DOHH2 (cell line): ENCODE measurements at regions not wholly inside any gene's neighbourhood (a gene's known extent, or its start where the extent isn't known, plus 50 kb on each side); places are given as distances from the start of the nearest gene placed in this dataset.

ENCODE experiments used
- H3F3A ChIP-seq: fragments of 200-600 bp; sonication (generic), shearing (Covaris generic); 2 replicates; pipeline ENCODE4 v1.6.0; 2016; ENCODE audit warnings: antibody characterized with exemption, mild to moderate bottlenecking; ENCODE audit not compliant: control insufficient read depth, insufficient read depth
- H3K27ac ChIP-seq: fragments of 200-600 bp; sonication (generic); 2 replicates; pipeline ENCODE4 v1.5.1; 2014; ENCODE audit warnings: low read depth, mild to moderate bottlenecking, low read length, moderate library complexity
- H3K27me3 ChIP-seq: fragments of 200-600 bp; sonication (generic); 2 replicates; pipeline ENCODE4 v1.6.1; 2014; ENCODE audit warnings: mild to moderate bottlenecking, low read length, mixed read lengths; ENCODE audit not compliant: control insufficient read depth
- H3K36me3 ChIP-seq: fragments of 200-600 bp; sonication (generic); 2 replicates; pipeline ENCODE4 v1.6.1; 2014; ENCODE audit warnings: mild to moderate bottlenecking, low read length, moderate library complexity, mixed read lengths; ENCODE audit not compliant: control insufficient read depth
- H3K4me1 ChIP-seq: fragments of 200-600 bp; sonication (generic); 2 replicates; pipeline ENCODE4 v1.6.1; 2014; ENCODE audit warnings: mild to moderate bottlenecking, low read length, mixed read lengths; ENCODE audit not compliant: control insufficient read depth
- H3K4me2 ChIP-seq: fragments of 200-600 bp; sonication (generic); 2 replicates; pipeline ENCODE4 v1.6.0; 2014; ENCODE audit warnings: mild to moderate bottlenecking, low read length, moderate library complexity
- H3K4me3 ChIP-seq: fragments of 200-600 bp; sonication (generic); 2 replicates; pipeline ENCODE4 v1.5.1; 2014; ENCODE audit warnings: mild to moderate bottlenecking, low read length, mixed read lengths
- H3K79me2 ChIP-seq: fragments of 200-600 bp; sonication (generic); 2 replicates; pipeline ENCODE4 v1.6.1; 2014; ENCODE audit warnings: mild to moderate bottlenecking, low read length, mixed read lengths; ENCODE audit not compliant: control insufficient read depth
- H3K9me2 ChIP-seq: fragments of 200-600 bp; sonication (generic); replicated peaks from 2 replicates; pipeline ENCODE4 v1.6.1; 2014; ENCODE audit warnings: mild to moderate bottlenecking, low read length, mixed read lengths; ENCODE audit not compliant: control insufficient read depth
- H3K9me3 ChIP-seq: fragments of 200-600 bp; sonication (generic); 2 replicates; pipeline ENCODE4 v1.6.1; 2014; ENCODE audit warnings: antibody characterized with exemption, low read length, mixed read lengths; ENCODE audit not compliant: control insufficient read depth, insufficient read depth
- H4K20me1 ChIP-seq: fragments of 200-600 bp; sonication (generic); 2 replicates; pipeline ENCODE4 v1.6.0; 2014; ENCODE audit warnings: low read depth, mild to moderate bottlenecking, antibody characterized with exemption, low read length, moderate library complexity; ENCODE audit not compliant: control insufficient read depth, insufficient read depth
- EZH2phosphoT487 ChIP-seq: fragments of 200-600 bp; sonication (generic); IDR thresholded peaks from 2 replicates; pipeline ENCODE4 v1.6.1; 2017; ENCODE audit warnings: borderline replicate concordance, mild to moderate bottlenecking, antibody characterized with exemption, low read length, moderate library complexity, mixed read lengths
- TF ChIP-seq, protein P1 (sequence below): fragments of 200-600 bp; sonication (generic); IDR thresholded peaks from one replicate; pipeline ENCODE4 v1.5.1; 2014; ENCODE audit warnings: antibody characterized with exemption, mild to moderate bottlenecking, low read depth, low read length; ENCODE audit not compliant: poor library complexity, severe bottlenecking

DNA sequence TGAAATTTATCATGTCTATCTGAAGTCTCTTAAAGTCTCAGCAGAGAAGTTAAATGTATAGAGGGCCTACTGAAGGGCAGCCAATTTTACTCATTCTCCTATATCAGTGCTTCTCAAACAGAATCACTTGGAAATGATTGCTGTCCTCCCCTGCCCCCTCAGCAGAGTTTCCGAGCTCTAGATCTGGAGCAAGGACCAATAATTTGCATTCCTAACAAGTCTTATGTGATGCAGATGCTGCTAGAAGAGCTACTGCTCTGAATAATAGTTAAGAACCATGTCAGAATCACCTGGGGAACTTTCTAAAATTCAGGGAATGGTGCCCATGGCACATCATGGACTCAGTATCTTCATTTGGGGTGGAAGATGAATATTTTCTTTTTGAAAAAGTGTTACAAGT, 105.6 kb upstream of the EPHA4 start:
- no peaks in the 10 kb centered on the region for H3K9me2 ChIP-seq
- no peaks in the 10 kb centered on the region for H3K4me1 ChIP-seq
- no peaks in the 10 kb centered on the region for H3F3A ChIP-seq
- no peak overlapping the region for H3K27ac ChIP-seq
- H3K27me3 ChIP-seq, result no peaks in the 10 kb centered on the region
- TF ChIP-seq, protein P1, sequence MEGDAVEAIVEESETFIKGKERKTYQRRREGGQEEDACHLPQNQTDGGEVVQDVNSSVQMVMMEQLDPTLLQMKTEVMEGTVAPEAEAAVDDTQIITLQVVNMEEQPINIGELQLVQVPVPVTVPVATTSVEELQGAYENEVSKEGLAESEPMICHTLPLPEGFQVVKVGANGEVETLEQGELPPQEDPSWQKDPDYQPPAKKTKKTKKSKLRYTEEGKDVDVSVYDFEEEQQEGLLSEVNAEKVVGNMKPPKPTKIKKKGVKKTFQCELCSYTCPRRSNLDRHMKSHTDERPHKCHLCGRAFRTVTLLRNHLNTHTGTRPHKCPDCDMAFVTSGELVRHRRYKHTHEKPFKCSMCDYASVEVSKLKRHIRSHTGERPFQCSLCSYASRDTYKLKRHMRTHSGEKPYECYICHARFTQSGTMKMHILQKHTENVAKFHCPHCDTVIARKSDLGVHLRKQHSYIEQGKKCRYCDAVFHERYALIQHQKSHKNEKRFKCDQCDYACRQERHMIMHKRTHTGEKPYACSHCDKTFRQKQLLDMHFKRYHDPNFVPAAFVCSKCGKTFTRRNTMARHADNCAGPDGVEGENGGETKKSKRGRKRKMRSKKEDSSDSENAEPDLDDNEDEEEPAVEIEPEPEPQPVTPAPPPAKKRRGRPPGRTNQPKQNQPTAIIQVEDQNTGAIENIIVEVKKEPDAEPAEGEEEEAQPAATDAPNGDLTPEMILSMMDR, result no peak
- TF ChIP-seq EZH2phosphoT487, result no peak
- no peaks in the 10 kb centered on the region for H4K20me1 ChIP-seq
- no peaks in the 10 kb centered on the region for H3K9me3 ChIP-seq
- H3K4me2 ChIP-seq, result no peak overlapping the region
- H3K4me3 ChIP-seq, result no peak overlapping the region
- H3K79me2 ChIP-seq, result no peaks in the 10 kb centered on the region
- no peaks in the 10 kb centered on the region for H3K36me3 ChIP-seq

DNA sequence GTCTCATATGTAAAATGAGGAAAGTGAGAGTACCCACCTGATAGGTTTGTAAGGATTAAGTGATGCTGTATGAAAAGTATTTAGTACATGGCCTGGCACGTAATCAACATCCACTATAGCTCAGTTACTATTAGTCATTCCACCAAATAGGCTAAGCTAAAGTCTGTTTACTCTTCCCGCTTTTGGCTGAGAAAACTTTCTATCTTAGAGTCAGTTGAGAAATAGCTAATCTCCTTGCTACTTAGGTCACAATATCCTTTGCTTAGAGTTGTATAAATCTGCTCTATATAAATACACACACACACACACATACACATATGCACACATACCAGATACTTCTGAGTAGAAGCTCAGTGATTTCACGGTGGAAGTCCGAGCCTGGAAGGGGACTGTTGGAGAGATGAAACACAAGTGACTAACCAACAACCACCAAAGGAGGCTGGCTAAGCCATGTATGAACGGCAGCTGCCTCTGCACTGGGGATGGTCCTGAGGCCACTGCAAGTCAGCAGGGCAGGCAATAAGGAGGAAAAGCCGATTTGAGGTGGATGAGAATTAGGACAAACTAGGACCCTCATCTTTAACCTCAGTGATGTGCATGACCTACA, 104.6 kb upstream of the EPHA4 start:
- Histone ChIP-seq H3F3A (no peaks in the 10 kb centered on the region), H3K9me3 (no peaks in the 10 kb centered on the region), H4K20me1 (no peaks in the 10 kb centered on the region), H3K36me3 (no peaks in the 10 kb centered on the region), H3K27me3 (no peaks in the 10 kb centered on the region), H3K4me1 (no peaks in the 10 kb centered on the region), H3K27ac (no peak overlapping the region), H3K4me2 (no peak overlapping the region), H3K4me3 (no peak overlapping the region), H3K79me2 (no peaks in the 10 kb centered on the region), H3K9me2 (no peaks in the 10 kb centered on the region)
- TF ChIP-seq EZH2phosphoT487, result no peak
- TF ChIP-seq, protein P1, result no peak

DNA sequence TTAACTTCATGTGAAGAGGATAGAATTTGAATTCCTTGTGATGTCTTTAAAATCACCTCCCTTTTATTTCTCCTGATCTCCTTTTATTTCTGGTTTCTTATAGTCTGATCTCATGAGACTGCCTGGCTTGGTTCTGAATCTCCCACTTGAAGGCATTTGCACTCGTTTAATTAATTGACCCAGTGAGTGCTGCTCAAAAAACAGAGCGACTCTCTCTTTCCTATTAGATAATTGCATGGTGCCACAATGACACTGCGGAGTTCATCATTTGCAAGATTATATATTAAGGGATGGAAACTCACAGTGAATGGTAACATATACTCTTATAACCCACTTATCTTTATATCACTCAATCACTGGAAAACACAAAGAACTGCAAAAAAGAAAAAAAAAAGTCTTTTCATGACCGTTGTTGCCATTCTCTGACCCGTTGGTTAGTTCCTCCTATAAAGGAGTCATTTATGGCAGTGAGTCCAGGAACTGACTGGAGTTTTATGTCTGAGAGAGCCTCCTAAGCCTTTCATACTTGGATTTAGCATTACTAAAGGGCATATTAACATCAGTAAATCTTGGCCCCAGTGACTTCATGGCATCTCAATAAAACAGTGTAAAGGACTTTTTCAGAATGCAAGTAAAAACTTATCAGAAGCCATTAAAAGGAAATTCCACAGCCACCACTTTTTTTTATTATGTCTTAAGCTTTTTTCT, 103.3 kb upstream of the EPHA4 start:
- no peaks in the 10 kb centered on the region for H3K9me2 ChIP-seq
- no peaks in the 10 kb centered on the region for H3F3A ChIP-seq
- no peaks in the 10 kb centered on the region for H3K36me3 ChIP-seq
- no peak for TF ChIP-seq EZH2phosphoT487
- TF ChIP-seq, protein P1, result no peak
- no peak overlapping the region for H3K4me3 ChIP-seq
- no peaks in the 10 kb centered on the region for H3K79me2 ChIP-seq
- no peaks in the 10 kb centered on the region for H4K20me1 ChIP-seq
- H3K9me3 ChIP-seq, result no peaks in the 10 kb centered on the region
- no peaks in the 10 kb centered on the region for H3K4me1 ChIP-seq
- no peaks in the 10 kb centered on the region for H3K27me3 ChIP-seq
- H3K27ac ChIP-seq, result no peak overlapping the region
- H3K4me2 ChIP-seq, result no peak overlapping the region
